Lower leg skin (tissue), 4 donors: ENCODE measurements at regions not wholly inside any gene's neighbourhood (a gene's known extent, or its start where the extent isn't known, plus 50 kb on each side); places are given as distances from the start of the nearest gene placed in this dataset.

Experiments
- DNase-seq, 2 donors: peaks; one replicate each; pipeline ENCODE4 v3.0.0-alpha.2; 2019; ENCODE audit warnings: low spot score in 2 of 2
- H3K4me3 ChIP-seq: fragments of 200-600 bp; sonication (generic); 2 replicates; pipeline ENCODE4 v1.5.1; 2017; ENCODE audit warnings: mild to moderate bottlenecking, low read depth; ENCODE audit not compliant: poor library complexity, severe bottlenecking
- CTCF ChIP-seq, 3 donors: fragments of 450-650 bp; IDR thresholded peaks; one replicate each; pipeline ENCODE4 v1.5.1; 2016; ENCODE audit warnings: antibody characterized with exemption in 3 of 3, mild to moderate bottlenecking in 3 of 3, moderate library complexity in 2 of 3
- POLR2A ChIP-seq, 2 donors: fragments of 450-650 bp; IDR thresholded peaks; one replicate each; pipeline ENCODE4 v1.6.1; 2016 to 2017; ENCODE audit warnings: antibody characterized with exemption in 2 of 2, mild to moderate bottlenecking in 1 of 2, moderate library complexity in 1 of 2
- WGBS, 2 donors: methylation state at CpG; one replicate each; pipeline ENCODE4 v1.1.5; 2018; 5-methylcytosine and 5-hydroxymethylcytosine counted together
- intact Hi-C: fragments of 100-400 bp; cut with DNase I; formaldehyde crosslinking; loops from one replicate; pipeline ENCODE4 v1.15.0; 2023; ENCODE audit warnings: low total_unique reads

DNA sequence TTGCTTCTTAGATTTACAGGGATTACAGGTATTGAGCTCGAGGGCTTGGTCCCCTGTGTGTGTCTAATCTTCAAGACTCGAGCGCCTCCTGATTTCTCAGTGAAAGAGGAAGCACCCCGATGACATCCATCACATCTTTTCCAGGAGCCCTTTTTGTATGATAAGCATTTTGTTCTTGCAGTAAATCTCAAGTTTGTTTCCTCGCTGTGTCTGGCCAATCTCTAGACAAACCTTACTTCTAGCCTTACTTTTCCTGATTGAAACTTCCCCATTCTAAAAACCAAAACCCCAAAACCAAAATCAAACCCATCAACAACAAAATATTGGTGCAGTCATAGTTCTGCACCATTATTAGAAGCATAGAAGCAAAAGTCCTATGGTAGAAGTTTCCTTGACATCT, 286.0 kb downstream of the NFKBIZ start:
- 67 to 81% methylated on average over 5 of the region's 5 CpGs for WGBS, 2 donors
- intact Hi-C loops = no loop called here
- no peak for DNase-seq
- no peak overlapping the region for H3K4me3 ChIP-seq
- TF ChIP-seq CTCF (IDR thresholded peaks at IDR 0.05) (no peak), POLR2A (IDR thresholded peaks at IDR 0.05) (no peak)

DNA sequence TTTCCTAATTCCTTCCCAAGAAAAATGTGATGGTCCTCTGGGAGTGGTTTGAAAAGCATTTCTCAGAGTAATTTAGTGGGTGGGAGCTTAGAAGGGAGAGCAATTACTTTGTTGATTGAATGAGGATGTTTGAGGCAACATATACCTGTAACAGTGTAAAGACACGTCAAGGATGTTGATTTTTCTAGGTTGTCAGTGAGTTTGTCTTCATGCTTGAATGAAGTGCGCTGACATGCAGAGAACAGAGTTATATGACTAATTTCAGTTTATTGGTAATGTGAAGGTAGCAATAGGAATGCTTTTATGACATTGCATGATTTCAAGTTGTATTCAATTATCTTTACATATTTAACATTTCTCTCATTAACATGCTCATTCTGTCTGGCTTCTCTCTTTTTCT, 286.9 kb downstream of the NFKBIZ start:
- H3K4me3 ChIP-seq = no peak overlapping the region
- DNase-seq = no peak
- 83 to 85% methylated on average over 2 of the region's 2 CpGs for WGBS, 2 donors
- intact Hi-C loops = no loop called here
- TF ChIP-seq CTCF (IDR thresholded peaks at IDR 0.05) (no peak), POLR2A (IDR thresholded peaks at IDR 0.05) (no peak)

DNA sequence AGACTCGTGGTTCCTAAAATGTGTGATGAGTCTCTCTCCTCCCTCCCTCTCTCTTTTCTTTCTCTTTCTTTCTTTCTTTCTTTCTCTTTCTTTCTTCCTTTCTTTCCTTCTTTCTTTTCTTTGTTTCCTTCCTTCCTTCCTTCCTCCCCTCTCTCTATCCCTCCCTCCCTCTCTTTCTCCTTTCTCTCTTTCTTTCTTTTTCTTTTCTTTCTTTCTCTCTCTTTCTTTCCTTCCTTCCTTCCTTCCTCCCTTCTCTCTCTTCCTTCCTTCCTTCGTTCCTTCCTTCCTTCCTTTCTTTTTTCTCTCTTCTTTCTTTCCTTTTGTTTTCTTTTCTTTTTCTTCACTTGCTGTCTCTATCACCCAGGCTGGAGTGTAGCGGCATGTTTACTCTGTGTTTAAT, 290.8 kb downstream of the NFKBIZ start:
- no peak for TF ChIP-seq CTCF (IDR thresholded peaks at IDR 0.05)
- no peak for TF ChIP-seq POLR2A (IDR thresholded peaks at IDR 0.05)
- no peak for DNase-seq
- 86 to 90% methylated on average over 3 of the region's 3 CpGs for WGBS, 2 donors
- intact Hi-C loops = no loop called here
- no peak overlapping the region for H3K4me3 ChIP-seq

GRCh38 chr3:102141096-102141927, 292.0 kb downstream of the NFKBIZ start:
- TF ChIP-seq CTCF (IDR thresholded peaks at IDR 0.05) = no peak
- TF ChIP-seq POLR2A (IDR thresholded peaks at IDR 0.05) = no peak
- H3K4me3 ChIP-seq = no peak overlapping the region
- intact Hi-C loops = no loop called here
- DNase-seq = no peak
- WGBS, 2 donors = 73 to 77% methylated on average over 5 of the region's 5 CpGs

GRCh38 chr3:102141928-102142239, 292.6 kb downstream of the NFKBIZ start:
- H3K4me3 ChIP-seq = no peak overlapping the region
- no peak for DNase-seq
- TF ChIP-seq POLR2A (IDR thresholded peaks at IDR 0.05) (no peak), CTCF (IDR thresholded peaks at IDR 0.05) (no peak)
- WGBS, 2 donors = 82 to 84% methylated on average over 1 of the region's 1 CpG
- intact Hi-C loops = no loop called here
